Skin epidermis (tissue), 12 donors: ENCODE measurements at regions not wholly inside any gene's neighbourhood (a gene's known extent, or its start where the extent isn't known, plus 50 kb on each side); places are given as distances from the start of the nearest gene placed in this dataset.
A peak's percentile ranks its signal among the peaks of the same experiment; 100 is the strongest.

Experiments
- H3K27ac ChIP-seq, 21 experiments: fragments of 200-600 bp; sonication (generic) in 11 of 21; one replicate each; pipeline ENCODE4 v1.5.0; 2020; ENCODE audit warnings: mild to moderate bottlenecking in 3 of 21, inconsistent platforms in 2 of 21, moderate library complexity in 2 of 21
- H3K4me3 ChIP-seq, 7 experiments: fragments of 200-600 bp; sonication (generic) in 2 of 7; one replicate each; pipeline ENCODE4 v1.5.0; 2020; ENCODE audit warnings: inconsistent platforms in 2 of 7, mild to moderate bottlenecking in 2 of 7, moderate library complexity in 1 of 7

DNA sequence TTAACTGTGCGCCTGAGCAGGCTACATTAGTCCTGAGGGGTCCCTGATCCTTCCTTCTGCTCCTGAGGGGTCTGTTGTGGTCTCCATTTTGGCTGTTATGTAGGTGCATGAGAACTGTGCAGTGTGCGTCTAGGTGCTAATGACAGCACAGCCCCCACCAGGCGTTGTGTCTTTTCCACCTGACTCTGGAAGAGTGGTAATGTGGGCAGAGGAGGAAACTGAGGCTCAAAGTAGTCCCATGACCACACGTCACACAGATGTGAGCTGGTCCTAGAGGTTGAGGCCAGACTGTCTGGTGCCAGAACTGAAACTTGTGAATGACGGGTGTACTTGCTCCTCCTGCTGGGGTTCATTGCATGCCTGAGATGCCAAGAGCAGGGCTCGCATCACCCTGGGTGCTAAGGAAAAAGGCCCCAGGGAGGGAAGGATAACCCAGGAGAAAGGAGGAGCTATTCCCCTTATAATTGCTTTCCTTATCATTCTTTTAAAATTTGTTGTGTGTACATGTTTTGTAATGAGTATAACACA is 111.8 kb downstream of the SLC25A47 start:
- no peak overlapping the region for H3K27ac ChIP-seq

DNA sequence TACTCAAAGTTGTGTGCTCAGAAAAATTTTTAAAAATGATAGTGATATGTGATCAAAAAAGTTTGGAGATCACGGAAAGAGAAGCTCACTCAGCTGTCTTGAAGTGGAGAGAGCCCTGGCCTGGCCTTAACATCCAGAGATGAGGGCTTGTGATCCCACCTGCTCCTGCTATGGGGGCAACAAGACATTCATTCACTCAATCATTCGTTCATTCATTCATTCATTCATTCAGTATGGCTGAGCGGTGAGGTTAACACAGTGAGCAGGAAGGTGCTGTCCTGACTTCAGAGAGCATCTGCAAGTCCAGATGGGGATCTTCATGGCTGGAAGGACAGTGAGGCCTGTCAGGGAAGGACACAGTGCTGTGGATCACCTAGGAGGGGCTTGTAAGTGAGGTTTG is 112.3 kb downstream of the SLC25A47 start:
- H3K4me3 ChIP-seq = no peak overlapping the region
- H3K27ac ChIP-seq = no peak overlapping the region

More for the DNA sequence above, 111.8 kb downstream of the SLC25A47 start:
- H3K4me3 ChIP-seq = no peak overlapping the region

GRCh38 chr14:100436745-100437406 is 113.7 kb downstream of the SLC25A47 start:
- no peak overlapping the region for H3K4me3 ChIP-seq
- no peak overlapping the region for H3K27ac ChIP-seq

- no peak overlapping the region for H3K4me3 ChIP-seq
- no peak overlapping the region for H3K27ac ChIP-seq
Observed at GRCh38 chr14:100438271-100438670, 115.1 kb downstream of the SLC25A47 start.

DNA sequence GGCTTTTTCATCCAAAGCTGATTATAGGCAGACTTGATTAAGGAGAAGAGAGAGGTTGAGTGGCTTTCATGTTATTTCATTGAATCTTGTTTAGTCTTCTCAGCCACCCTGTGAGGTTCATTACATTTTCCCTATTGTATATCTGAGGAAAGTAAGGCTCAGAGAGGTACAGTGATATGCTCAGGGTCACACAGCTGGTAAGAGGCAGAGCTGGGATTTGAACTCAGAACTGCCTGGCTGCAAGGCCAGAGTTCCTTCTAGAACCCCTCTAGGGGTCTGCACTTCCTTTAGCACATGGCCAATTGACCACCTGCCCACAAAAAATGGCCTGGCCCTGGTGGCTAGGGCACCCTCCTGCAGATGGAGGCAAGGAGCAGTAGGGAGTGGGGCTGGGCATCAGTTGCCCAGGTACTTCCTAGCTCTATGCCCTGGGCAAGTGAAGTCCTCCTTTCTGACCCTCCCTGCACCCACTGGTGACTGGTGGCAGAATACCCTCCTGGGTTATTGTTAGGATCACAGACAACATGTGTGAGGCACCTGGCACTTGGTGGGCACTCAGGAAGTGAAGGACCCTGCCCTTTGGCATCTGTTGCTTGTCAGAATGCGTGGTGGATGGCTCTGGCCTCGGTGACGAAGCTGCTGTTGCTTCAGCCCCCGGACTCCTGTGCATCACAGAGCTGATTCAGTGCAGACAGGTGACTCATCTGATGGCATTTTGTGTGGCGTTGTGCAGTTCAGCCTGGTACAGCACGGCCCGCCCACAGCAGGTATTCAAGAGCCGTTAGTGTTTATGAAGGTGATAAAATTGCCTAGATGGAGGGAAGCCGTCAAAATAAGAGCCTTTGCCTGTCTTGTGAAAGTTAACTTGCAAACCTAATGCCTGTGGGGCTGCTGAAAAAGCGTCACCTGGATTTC is 115.8 kb downstream of the SLC25A47 start:
- Histone ChIP-seq H3K27ac (peak overlapping the region in 2 of 21 experiments; percentile 31 to 35), H3K4me3 (no peak overlapping the region)

DNA sequence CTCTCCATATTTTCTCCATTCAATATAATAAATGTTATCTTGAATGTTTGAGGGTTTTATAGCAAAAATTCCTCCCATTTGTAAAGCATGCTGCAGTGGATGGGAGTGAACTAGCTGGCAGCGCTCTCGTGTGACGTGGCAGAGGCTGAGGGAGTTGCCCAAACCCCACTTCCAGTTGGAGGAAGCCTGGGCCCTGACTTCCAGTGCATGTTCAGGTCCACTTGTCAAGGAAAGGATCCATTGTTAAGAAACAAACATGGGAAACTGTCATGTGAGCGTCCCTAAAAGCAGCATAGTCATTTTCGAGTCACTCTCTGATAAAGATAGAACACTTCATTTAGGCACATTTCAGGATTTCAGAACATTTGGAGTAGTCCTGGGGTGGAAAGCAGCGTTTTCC is 116.6 kb downstream of the SLC25A47 start:
- Histone ChIP-seq H3K27ac (peak overlapping the region in 3 of 21 experiments; percentile 11 to 40 (median 35)), H3K4me3 (no peak overlapping the region)

DNA sequence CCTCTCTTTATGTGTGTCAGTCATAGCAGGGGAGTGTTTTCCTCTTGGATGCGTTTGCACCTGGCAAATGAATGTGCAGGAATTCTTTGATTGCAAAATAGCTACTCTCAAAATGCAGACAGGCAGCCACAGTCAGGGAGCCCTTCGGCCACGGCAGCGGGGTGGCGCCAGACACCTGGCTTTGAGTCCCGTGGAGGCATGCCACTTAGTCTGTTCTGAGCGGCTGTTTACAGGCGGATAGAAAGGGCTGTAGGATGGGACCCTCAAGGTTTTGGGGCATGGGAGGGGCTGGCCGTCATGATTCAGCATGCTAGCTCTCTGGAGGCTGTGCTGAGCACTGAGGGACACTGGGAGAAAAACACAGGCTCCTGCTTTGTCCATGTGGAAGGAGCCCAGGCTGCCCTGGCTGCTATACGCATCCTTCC is 117.1 kb downstream of the SLC25A47 start:
- peak overlapping the region in 4 of 21 experiments; percentile 6 to 40 (median 23) for H3K27ac ChIP-seq
- no peak overlapping the region for H3K4me3 ChIP-seq

DNA sequence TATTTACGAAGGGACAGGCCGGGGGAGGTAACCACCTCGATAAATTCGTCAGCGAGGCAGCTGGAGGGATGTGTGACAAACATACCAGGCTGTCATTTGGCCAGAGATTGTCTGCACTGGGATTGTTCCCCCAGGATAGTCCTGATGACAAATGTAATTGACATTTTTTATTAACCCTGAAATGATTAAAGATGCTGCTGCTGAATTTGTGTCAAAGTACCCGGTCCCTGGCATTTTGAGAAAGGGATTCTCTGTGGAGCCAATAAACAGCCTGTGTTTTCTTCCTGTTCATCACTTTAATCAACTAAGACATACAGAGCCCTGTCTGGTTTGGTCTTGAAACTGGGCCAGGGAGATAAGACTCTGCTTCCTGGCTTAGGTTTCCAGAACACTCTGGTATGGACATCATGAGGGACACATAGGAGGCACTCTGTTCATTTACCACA is 117.6 kb downstream of the SLC25A47 start:
- Histone ChIP-seq H3K4me3 (no peak overlapping the region), H3K27ac (peak overlapping the region in 2 of 21 experiments; percentile 11 to 35)

- Histone ChIP-seq H3K27ac (no peak overlapping the region), H3K4me3 (no peak overlapping the region)
Observed at GRCh38 chr14:100441271-100441947, 118.3 kb downstream of the SLC25A47 start.

GRCh38 chr14:100442036-100442435 is 118.9 kb downstream of the SLC25A47 start:
- H3K27ac ChIP-seq = no peak overlapping the region

DNA sequence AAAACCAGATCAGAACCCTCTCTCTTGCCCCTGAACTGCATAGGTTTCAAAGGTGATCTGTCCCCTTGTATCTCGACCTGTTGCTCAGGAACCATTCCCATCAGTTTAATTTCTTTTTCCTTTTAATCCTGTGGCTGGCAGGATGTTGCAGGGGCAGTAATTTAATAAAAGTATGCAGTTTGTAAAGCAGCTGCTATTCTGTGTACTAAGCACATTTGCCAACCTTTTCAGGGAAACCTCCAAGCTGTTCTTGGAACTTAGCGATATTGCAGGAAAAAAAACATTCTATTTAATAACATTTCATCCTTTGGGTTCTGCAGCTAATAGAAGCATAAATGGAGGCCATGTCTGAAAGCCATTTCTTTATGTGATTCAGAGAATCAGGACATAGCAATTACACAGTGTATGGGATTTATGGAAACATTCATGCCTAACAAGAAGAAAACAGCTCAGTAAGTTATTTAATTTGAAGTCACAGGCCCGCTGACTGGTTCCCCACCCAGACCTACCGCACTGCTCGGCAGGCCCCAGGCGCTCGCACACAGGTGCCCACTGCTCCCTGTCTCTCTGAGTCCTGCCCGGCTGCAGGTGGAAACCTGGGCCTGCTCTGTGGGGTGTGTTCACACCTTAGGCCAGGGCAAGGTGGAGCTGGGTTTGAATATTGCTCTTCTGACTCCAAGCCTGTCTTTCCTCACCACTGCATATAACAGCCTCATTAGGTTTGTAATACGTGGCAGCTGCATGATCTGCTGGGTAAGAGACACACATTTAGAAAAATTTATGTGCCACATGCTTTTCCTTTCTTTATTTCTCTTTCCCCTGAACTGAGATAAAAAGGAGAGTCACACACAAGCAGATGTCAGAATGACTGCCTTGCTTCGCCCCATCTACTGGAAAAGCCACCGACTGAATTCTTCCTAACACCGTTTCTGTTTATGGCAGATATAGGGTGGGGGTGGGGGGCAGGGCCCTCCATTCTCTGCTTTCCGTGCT is 119.7 kb downstream of the SLC25A47 start:
- no peak overlapping the region for H3K4me3 ChIP-seq
- no peak overlapping the region for H3K27ac ChIP-seq

More at GRCh38 chr14:100442036-100442435, 118.9 kb downstream of the SLC25A47 start:
- H3K4me3 ChIP-seq = no peak overlapping the region

DNA sequence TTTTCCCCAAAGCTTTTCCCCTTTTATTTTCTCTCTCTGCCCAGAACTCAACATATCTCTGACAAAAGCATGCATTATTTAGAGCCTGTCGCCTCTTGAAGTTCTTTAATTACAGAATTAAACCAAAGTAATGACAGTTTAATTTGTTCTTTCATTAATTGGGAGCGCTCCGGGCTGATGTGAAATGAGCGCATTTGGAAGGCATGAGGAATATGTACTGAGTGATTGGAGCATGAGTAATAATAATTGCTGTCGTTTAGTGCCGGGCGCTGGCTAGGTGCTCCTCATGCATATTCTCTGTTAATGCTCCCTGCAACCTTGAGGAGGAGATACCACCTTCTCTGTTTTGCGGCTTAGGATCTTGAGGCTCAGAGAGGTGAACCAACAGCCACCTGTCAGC is 120.5 kb downstream of the SLC25A47 start:
- Histone ChIP-seq H3K27ac (no peak overlapping the region), H3K4me3 (no peak overlapping the region)

DNA sequence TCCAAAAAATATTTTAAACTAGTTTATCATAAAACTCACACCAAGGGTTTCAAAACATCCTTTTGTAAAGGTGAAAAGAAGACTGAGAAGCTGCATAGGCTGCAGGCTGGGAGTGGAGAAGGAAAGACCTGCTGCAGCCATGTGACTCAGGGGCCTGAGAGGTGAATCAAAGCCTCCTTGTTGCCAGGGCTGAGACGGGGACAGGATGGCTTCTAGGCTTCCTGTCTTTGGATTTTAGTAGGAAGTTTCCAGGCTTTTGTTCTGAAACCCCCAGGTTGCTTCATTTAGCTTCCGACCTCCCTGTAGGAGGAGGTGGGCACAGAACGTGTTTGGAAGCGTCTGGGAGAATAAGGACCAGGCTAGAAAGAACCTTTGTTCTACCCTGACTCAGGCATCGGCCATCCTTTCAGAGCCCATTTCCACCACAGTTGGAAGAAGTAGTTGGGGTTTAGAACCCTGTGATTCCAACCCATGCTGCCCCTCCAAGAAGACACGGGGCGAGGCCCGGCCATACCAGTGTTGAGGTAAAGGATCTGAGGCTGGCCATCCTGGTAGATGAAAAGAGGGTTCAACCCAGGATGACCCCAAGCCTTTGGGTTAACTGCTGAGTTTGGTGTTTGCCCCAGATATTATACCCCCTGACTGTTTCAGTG is 122.4 kb downstream of the SLC25A47 start:
- Histone ChIP-seq H3K27ac (no peak overlapping the region), H3K4me3 (no peak overlapping the region)

DNA sequence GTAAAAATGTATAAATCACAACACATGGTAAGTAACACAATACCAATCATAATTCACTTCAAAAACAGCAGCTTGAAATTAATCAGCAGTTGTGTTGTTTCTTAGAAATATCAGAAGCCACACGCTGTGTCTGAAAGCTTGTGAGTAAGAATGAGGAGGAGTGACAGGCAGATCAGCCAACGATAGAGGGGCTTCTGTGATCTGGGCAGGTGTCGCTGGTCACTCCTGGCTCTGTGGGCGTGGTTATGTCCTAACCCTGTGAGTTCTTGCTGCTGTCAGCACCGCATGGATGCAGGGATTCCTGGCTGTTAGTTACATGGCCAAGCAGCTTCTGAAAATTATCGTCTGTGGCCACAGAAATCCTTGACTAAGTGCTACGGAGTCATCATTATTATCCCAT is 123.4 kb downstream of the SLC25A47 start:
- Histone ChIP-seq H3K4me3 (no peak overlapping the region), H3K27ac (no peak overlapping the region)

GRCh38 chr14:100448376-100448775 is 125.2 kb downstream of the SLC25A47 start:
- no peak overlapping the region for H3K4me3 ChIP-seq
- H3K27ac ChIP-seq = no peak overlapping the region

DNA sequence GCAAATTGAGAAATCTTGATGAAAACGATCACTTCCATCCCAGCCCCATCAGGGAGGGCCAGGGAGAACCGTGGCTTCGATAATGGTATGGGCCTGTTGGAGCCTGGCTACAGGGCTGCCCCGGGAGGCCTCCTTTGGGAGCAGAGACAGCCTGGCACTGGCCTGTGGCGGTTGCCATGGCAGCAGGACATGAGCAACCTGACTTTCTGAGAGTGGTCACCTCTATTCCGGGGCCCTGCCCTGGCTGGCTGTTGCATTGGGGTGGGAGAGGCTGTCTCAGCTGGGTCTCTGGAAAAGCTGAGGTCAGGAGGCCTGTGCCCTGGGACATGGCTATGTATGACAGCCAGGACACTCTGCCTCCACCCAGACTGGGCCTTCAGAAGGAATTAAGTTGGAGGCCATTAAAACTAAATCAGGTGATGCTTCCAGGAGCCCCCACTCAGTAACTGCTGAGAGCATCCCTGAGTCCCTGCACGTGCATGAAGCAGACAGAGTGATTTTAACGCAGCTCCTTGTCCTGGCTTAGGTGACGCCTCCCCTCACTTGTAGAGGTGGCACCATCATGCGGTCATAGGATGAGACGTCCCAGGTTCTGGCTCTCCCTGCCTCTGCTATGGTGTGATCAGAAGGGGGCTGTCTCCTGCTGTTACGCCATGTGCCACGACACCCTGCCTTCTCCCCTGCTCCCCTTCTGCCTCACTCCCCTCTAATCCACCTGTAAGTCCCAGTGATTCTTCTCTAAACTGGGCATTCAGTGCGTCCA is 126.3 kb downstream of the SLC25A47 start:
- no peak overlapping the region for H3K4me3 ChIP-seq
- no peak overlapping the region for H3K27ac ChIP-seq

DNA sequence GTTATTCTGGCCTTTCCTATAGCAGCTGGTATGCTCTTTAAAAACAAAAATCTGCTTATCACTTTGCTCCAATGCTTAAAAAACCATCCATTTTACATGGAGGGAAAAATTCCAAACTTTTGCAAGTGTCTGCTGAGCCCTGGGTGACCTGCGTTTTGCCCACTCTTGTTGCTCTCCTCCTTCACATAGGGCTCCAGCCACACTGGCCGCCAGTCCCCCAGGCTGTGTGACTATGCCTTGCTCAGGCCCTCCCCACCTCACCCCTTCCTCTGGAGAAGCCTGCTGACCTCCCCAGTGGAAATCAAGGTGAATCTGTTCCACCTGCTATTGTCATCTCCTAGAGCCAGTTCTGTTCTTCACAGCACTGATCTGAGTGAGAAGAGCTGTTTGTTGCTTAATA is 126.9 kb downstream of the SLC25A47 start:
- no peak overlapping the region for H3K27ac ChIP-seq
- H3K4me3 ChIP-seq = no peak overlapping the region

GRCh38 chr14:100450736-100451135 is 127.6 kb downstream of the SLC25A47 start:
- no peak overlapping the region for H3K4me3 ChIP-seq
- H3K27ac ChIP-seq = no peak overlapping the region
